Right lobe of liver (tissue), 4 donors: ENCODE measurements at regions not wholly inside any gene's neighbourhood (a gene's known extent, or its start where the extent isn't known, plus 50 kb on each side); places are given as distances from the start of the nearest gene placed in this dataset.

Experiments
- CTCF ChIP-seq, 4 donors: fragments of 200-600 bp in 3 of 4; fragments of 450-650 bp in 1 of 4; IDR thresholded peaks; one replicate each; pipeline versions ENCODE4 v1.5.1 to v1.8.0; 2016 to 2022; ENCODE audit warnings: antibody characterized with exemption in 4 of 4, mild to moderate bottlenecking in 2 of 4
- POLR2A ChIP-seq: fragments of 450-650 bp; IDR thresholded peaks from one replicate; pipeline ENCODE4 v1.6.1; 2017; ENCODE audit warnings: antibody characterized with exemption, mild to moderate bottlenecking
- donor health status: DM: no; HTN: no; CAD: no.
- donor health status: DM: no; HTN: no; CAD: no.
- donor health status: DM: no; HTN: yes; CAD: no.

GRCh38 chr4:154683956-154684681, 59.7 kb upstream of the LRAT start:
- no peak for TF ChIP-seq CTCF (IDR thresholded peaks at IDR 0.05)
- no peak for TF ChIP-seq POLR2A
